Endothelial cell of umbilical vein (primary cell): ENCODE measurements at regions not wholly inside any gene's neighbourhood (a gene's known extent, or its start where the extent isn't known, plus 50 kb on each side); places are given as distances from the start of the nearest gene placed in this dataset.

Source experiments
- EZH2 ChIP-seq: IDR thresholded peaks from 2 replicates; pipeline ENCODE4 v1.6.1; 2012; ENCODE audit warnings: borderline replicate concordance, low read depth, mild to moderate bottlenecking, moderate library complexity, low read length, inconsistent platforms; ENCODE audit not compliant: severe bottlenecking
- FOS ChIP-seq: IDR thresholded peaks from 2 replicates; pipeline ENCODE4 v1.6.1; 2011; ENCODE audit warnings: mild to moderate bottlenecking, low read length, moderate library complexity, borderline replicate concordance; ENCODE audit not compliant: insufficient read depth
- GATA2 ChIP-seq: IDR thresholded peaks from 2 replicates; pipeline ENCODE4 v1.7.0; 2011; ENCODE audit warnings: low read depth, mild to moderate bottlenecking, moderate library complexity, mixed read lengths, low read length; ENCODE audit not compliant: insufficient read length, insufficient read depth
- JUN ChIP-seq: IDR thresholded peaks from 2 replicates; pipeline ENCODE4 v1.6.1; 2011; ENCODE audit warnings: borderline replicate concordance, low read depth; ENCODE audit not compliant: insufficient read length, insufficient read depth
- MYC ChIP-seq: IDR thresholded peaks from one replicate; pipeline ENCODE4 v1.6.1; 2011; ENCODE audit warnings: mild to moderate bottlenecking, low read depth, low read length
- POLR2A ChIP-seq: IDR thresholded peaks from 2 replicates; pipeline ENCODE4 v1.6.1; 2012; ENCODE audit warnings: low read depth, mild to moderate bottlenecking, control low read depth, low read length
- POLR2AphosphoS5 ChIP-seq: IDR thresholded peaks from 2 replicates; pipeline ENCODE4 v1.6.1; 2012; ENCODE audit warnings: low read depth, mild to moderate bottlenecking, control low read depth, low read length, moderate library complexity; ENCODE audit not compliant: insufficient read depth
- TF ChIP-seq, protein P1 (sequence below): IDR thresholded peaks from 2 replicates; pipeline ENCODE4 v1.6.1; 2011; ENCODE audit not compliant: insufficient read depth, insufficient read length
- TF ChIP-seq, protein P2 (sequence below), 2 donors: IDR thresholded peaks; 1 replicate in 1 of 2; 2 replicates in 1 of 2; pipeline ENCODE4 v1.5.1; 2011; ENCODE audit warnings: low read length in 2 of 2, mild to moderate bottlenecking in 2 of 2, moderate library complexity in 2 of 2, control low read depth in 1 of 2, inconsistent platforms in 1 of 2, low read depth in 1 of 2; ENCODE audit not compliant: insufficient read depth in 1 of 2; ENCODE audit errors: extremely low read depth in 1 of 2

DNA sequence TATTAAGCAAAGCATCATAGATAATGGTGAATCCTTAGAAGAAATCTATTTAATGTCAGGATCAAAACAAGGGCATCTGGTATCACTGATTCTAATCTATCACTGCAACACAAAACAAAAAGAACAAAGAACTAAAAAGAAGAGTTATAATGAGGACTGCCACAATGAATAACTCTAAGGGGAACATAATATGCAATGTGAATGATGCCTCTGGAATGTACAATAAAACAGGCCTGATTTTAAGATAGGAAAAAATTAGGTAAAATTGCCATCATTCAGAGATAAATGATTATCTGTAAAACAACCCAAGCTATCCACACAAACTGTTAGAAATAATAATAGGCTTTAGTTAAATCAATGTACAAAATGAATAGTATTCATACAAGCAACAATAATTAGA, 936.7 kb upstream of the CITED2 start:
- TF ChIP-seq, protein P1, sequence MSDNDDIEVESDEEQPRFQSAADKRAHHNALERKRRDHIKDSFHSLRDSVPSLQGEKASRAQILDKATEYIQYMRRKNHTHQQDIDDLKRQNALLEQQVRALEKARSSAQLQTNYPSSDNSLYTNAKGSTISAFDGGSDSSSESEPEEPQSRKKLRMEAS, result no peak
- no peak for TF ChIP-seq POLR2AphosphoS5
- TF ChIP-seq, protein P2, sequence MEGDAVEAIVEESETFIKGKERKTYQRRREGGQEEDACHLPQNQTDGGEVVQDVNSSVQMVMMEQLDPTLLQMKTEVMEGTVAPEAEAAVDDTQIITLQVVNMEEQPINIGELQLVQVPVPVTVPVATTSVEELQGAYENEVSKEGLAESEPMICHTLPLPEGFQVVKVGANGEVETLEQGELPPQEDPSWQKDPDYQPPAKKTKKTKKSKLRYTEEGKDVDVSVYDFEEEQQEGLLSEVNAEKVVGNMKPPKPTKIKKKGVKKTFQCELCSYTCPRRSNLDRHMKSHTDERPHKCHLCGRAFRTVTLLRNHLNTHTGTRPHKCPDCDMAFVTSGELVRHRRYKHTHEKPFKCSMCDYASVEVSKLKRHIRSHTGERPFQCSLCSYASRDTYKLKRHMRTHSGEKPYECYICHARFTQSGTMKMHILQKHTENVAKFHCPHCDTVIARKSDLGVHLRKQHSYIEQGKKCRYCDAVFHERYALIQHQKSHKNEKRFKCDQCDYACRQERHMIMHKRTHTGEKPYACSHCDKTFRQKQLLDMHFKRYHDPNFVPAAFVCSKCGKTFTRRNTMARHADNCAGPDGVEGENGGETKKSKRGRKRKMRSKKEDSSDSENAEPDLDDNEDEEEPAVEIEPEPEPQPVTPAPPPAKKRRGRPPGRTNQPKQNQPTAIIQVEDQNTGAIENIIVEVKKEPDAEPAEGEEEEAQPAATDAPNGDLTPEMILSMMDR (IDR thresholded peaks at IDR 0.05; ENCODE audit: extremely low read depth in 1 of 2, insufficient read depth in 1 of 2, low read depth in 1 of 2, low read length in 2 of 2), result no peak
- no peak for TF ChIP-seq POLR2A
- TF ChIP-seq EZH2, result no peak
- no peak for TF ChIP-seq FOS
- TF ChIP-seq JUN, result no peak
- TF ChIP-seq GATA2, result no peak
- TF ChIP-seq MYC, result no peak
